Gastrocnemius medialis (tissue), 4 donors: ENCODE measurements at regions not wholly inside any gene's neighbourhood (a gene's known extent, or its start where the extent isn't known, plus 50 kb on each side); places are given as distances from the start of the nearest gene placed in this dataset.

Experiments
- POLR2A ChIP-seq, 2 donors: fragments of 450-650 bp; IDR thresholded peaks; one replicate each; pipeline ENCODE4 v1.6.1; 2017; ENCODE audit warnings: antibody characterized with exemption in 2 of 2, mild to moderate bottlenecking in 2 of 2, moderate library complexity in 2 of 2
- TF ChIP-seq, protein P1 (sequence below), 5 experiments: fragments of 450-650 bp in 3 of 5; fragments of 200-600 bp in 2 of 5; sonication (generic) in 2 of 5; IDR thresholded peaks in 4 of 5; conservative IDR thresholded peaks in 1 of 5; 1 replicate in 4 of 5; 2 replicates in 1 of 5; pipeline ENCODE4 v1.5.1; 2016 to 2019; ENCODE audit warnings: antibody characterized with exemption in 5 of 5, mild to moderate bottlenecking in 3 of 5, moderate library complexity in 3 of 5

DNA sequence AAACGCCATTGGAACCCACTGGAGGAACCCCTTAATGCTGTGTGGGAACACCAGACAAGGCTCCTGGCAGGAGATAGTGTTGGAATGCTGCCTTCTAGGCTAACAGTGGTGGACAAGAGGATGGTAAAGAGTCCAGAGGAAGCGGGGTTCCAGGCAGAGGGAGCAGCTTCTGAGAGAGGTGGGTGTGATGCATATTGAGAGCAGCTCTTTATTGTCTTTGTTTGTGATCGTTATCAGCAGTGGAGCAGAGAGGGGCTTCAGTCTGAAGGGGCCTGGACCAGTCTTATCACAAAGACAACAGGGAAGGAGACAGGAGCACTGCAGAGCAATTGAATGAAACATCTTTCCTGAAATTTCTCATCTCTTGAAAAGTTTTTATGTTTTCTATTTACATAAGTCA, 106.8 kb upstream of the PLET1 start:
- TF ChIP-seq POLR2A (IDR thresholded peaks at IDR 0.05) = no peak
- TF ChIP-seq, protein P1, sequence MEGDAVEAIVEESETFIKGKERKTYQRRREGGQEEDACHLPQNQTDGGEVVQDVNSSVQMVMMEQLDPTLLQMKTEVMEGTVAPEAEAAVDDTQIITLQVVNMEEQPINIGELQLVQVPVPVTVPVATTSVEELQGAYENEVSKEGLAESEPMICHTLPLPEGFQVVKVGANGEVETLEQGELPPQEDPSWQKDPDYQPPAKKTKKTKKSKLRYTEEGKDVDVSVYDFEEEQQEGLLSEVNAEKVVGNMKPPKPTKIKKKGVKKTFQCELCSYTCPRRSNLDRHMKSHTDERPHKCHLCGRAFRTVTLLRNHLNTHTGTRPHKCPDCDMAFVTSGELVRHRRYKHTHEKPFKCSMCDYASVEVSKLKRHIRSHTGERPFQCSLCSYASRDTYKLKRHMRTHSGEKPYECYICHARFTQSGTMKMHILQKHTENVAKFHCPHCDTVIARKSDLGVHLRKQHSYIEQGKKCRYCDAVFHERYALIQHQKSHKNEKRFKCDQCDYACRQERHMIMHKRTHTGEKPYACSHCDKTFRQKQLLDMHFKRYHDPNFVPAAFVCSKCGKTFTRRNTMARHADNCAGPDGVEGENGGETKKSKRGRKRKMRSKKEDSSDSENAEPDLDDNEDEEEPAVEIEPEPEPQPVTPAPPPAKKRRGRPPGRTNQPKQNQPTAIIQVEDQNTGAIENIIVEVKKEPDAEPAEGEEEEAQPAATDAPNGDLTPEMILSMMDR (IDR thresholded peaks at IDR 0.05 in 4 of 5, conservative IDR thresholded peaks at IDR 0.05 in 1 of 5) = no peak
